HEK293T (cell line): ENCODE measurements at regions not wholly inside any gene's neighbourhood (a gene's known extent, or its start where the extent isn't known, plus 50 kb on each side); places are given as distances from the start of the nearest gene placed in this dataset.
"Not testable (repeated sequence)": the region's sequence is repeated elsewhere in the genome, so short reads cannot be mapped to it uniquely, and the experiment has no call there.

Source experiments
- CTCF ChIA-PET: fragments of 350-600 bp; formaldehyde crosslinking; extraction: SDS; loops from one replicate; lab custom pipeline; 2021; ENCODE audit warnings: antibody characterized with exemption, inconsistent platforms; lab: Yijun Ruan, JAX
- POLR2A ChIA-PET: fragments of 350-600 bp; formaldehyde crosslinking; extraction: SDS; loops from one replicate; lab custom pipeline; 2020; ENCODE audit warnings: antibody characterized with exemption, inconsistent platforms; lab: Yijun Ruan, JAX
- DNase-seq: peaks from one replicate; pipeline ENCODE4 v3.0.0; 2012; ENCODE audit warnings: mixed read lengths; ENCODE audit errors: extremely low spot score
- ARNT ChIP-seq: fragments of 450-650 bp; IDR thresholded peaks from 2 replicates; pipeline ENCODE4 v1.6.1; 2017; ENCODE audit warnings: mild to moderate bottlenecking
- BHLHE40 ChIP-seq: fragments of 450-650 bp; IDR thresholded peaks from 2 replicates; pipeline ENCODE4 v1.6.1; 2016; ENCODE audit warnings: mild to moderate bottlenecking, moderate library complexity, borderline replicate concordance
- CTBP1 ChIP-seq: fragments of 450-650 bp; IDR thresholded peaks from 2 replicates; pipeline ENCODE4 v1.6.1; 2016; ENCODE audit warnings: borderline replicate concordance
- ELF4 ChIP-seq: fragments of 450-650 bp; IDR thresholded peaks from 2 replicates; pipeline ENCODE4 v1.6.1; 2017; ENCODE audit warnings: antibody characterized with exemption
- FOXA1 ChIP-seq: fragments of 450-650 bp; IDR thresholded peaks from 2 replicates; pipeline ENCODE4 v1.6.1; 2016; ENCODE audit warnings: mild to moderate bottlenecking
- FOXK2 ChIP-seq: fragments of 450-650 bp; IDR thresholded peaks from 2 replicates; pipeline ENCODE4 v1.6.1; 2016; ENCODE audit warnings: mild to moderate bottlenecking
- FOXM1 ChIP-seq: fragments of 450-650 bp; IDR thresholded peaks from 2 replicates; pipeline ENCODE4 v1.6.1; 2017; ENCODE audit warnings: mild to moderate bottlenecking, borderline replicate concordance
- HDGF ChIP-seq: fragments of 450-650 bp; IDR thresholded peaks from 2 replicates; pipeline ENCODE4 v1.6.1; 2017; ENCODE audit warnings: antibody characterized with exemption, borderline replicate concordance
- L3MBTL2 ChIP-seq: fragments of 450-650 bp; conservative IDR thresholded peaks from 2 replicates; pipeline ENCODE4 v1.6.1; 2016; ENCODE audit warnings: mild to moderate bottlenecking
- LEF1 ChIP-seq: fragments of 450-650 bp; IDR thresholded peaks from 2 replicates; pipeline ENCODE4 v1.6.1; 2017; ENCODE audit warnings: mild to moderate bottlenecking, borderline replicate concordance
- NFRKB ChIP-seq: fragments of 450-650 bp; IDR thresholded peaks from 2 replicates; pipeline ENCODE4 v1.6.1; 2016; ENCODE audit warnings: mild to moderate bottlenecking, moderate library complexity
- SP1 ChIP-seq: fragments of 450-650 bp; IDR thresholded peaks from 2 replicates; pipeline ENCODE4 v1.6.1; 2017
- SUZ12 ChIP-seq: fragments of 450-650 bp; IDR thresholded peaks from 2 replicates; pipeline ENCODE4 v1.6.1; 2016; ENCODE audit warnings: mild to moderate bottlenecking
- TARDBP ChIP-seq: fragments of 450-650 bp; IDR thresholded peaks from 2 replicates; pipeline ENCODE4 v1.6.1; 2016
- ZNF384 ChIP-seq: fragments of 450-650 bp; IDR thresholded peaks from 2 replicates; pipeline ENCODE4 v1.6.1; 2016
- TF ChIP-seq, protein P1 (sequence below): fragments of 450-650 bp; IDR thresholded peaks from 2 replicates; pipeline ENCODE4 v1.6.1; 2016

DNA sequence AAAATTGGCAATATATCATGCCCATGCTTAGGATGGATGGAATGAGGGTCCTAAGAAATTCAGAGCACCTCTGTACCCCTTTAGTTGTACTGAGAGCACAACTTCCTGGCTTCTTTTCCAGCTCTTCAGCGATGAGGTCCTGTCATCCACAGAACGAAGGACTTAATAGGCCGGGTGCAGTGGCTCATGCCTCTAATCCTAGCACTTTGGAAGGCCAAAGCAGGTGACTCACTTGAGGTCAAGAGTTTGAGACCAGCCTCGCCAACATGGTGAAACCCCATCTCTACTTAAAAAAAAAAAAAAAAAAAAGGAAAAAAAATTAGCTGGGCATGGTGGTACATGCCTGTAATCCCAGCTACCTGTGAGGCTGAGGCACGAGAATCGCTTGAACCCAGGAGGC lies 125.3 kb upstream of the BMAL1 start:
- TF ChIP-seq SP1, result no peak
- TF ChIP-seq HDGF, result no peak
- TF ChIP-seq LEF1, result no peak
- no peak for TF ChIP-seq CTBP1
- TF ChIP-seq FOXM1, result no peak
- no peak for TF ChIP-seq BHLHE40
- TF ChIP-seq ARNT, result no peak
- no peak for TF ChIP-seq SUZ12
- no peak for TF ChIP-seq ELF4
- no peak for TF ChIP-seq L3MBTL2
- no peak for TF ChIP-seq TARDBP
- ChIA-PET POLR2A (no interaction called here), CTCF (interaction anchor here (0.6 to 2.1 kb wide), 2 partner anchors 79 to 188 kb away, joined by 3 to 6 read pairs; no protein-coding TSS in a partner anchor)
- no peak for DNase-seq

DNA sequence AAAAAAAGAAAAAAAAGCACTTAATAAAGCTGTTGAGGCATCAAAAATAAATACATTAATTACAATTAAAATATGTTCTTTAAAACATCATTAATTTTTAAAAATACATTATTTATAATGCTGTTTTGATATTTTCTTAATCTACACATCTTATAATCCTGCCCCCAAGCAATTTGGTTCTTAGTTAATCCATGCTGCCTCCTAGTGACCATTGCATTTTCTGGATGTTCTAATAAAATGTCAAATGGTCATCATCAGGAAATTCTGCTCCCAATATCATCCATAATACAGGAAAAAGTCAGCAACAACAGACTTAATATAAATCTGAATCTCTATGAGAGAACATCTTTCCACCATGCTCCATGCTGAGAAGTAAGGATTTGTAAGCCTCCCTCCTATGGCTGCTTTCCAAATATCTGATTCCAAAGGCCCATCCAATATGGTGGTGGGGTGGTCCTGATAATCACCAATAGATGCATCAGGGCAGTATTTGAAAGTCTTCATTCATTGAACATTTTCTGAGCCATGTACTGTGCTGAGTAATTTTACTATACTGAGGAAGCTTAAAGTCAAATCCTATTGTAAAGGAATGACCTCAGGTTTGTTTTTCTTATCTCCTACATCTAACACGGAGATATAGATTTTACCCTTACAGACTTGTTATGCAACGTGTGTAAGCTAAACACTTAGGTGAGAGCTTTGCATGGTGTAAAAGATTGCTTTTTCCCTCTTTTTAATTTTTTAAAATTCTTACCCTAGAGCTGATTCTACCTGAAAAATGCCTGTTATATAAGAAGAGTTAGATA lies 124.7 kb upstream of the BMAL1 start:
- no peak for DNase-seq
- POLR2A ChIA-PET, result no interaction called here
- CTCF ChIA-PET, result interaction anchor here (0.6 to 2.1 kb wide), 3 partner anchors 28 to 189 kb away, joined by 3 to 6 read pairs (median 3); no protein-coding TSS in a partner anchor
- TF ChIP-seq FOXM1, result no peak
- TF ChIP-seq FOXA1, result no peak
- no peak for TF ChIP-seq BHLHE40
- TF ChIP-seq ZNF384, result no peak
- TF ChIP-seq FOXK2, result no peak

DNA sequence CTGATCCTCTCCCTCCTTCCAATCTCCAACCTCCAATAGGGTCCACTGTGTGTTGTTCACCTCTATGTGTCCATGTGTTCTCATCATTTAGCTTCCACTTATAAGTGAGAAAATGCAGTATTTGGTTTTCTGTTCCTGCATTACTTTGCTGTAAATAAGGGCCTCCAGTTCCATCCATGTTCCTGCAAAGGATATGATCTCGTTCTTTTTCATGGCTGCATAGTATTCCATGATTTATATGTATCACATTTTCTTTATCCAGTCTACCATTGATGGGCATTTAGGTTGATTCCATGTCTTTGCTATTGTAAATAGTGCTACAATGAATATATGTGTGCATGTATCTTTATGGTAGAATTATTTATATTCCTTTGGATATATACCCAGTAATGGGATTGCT lies 123.2 kb upstream of the BMAL1 start:
- DNase-seq, POLR2A ChIA-PET, CTCF ChIA-PET: not testable (repeated sequence)

DNA sequence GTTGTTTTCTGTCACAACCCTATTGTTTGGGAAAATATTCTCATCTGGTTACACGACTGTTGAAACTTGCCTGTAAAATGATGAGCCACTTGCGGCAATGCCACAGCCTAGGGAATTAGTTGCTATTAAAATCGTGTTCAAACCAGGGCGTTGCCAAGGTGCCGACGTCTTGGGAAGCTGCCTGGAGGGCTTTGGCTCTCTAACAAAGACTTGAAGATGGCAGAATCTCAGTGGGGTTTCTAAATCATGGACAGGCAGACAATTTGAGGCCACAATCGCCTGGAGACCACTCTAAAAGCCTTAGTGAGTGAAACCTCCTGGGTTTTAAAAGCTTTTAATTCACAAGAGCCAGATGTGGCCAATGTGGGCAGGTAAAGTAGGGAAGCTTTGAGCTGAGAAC lies 117.2 kb upstream of the BMAL1 start:
- POLR2A ChIA-PET, result no interaction called here
- TF ChIP-seq FOXM1 (no peak), NFRKB (no peak), ARNT (no peak), FOXK2 (no peak), LEF1 (no peak), ELF4 (no peak), CTBP1 (no peak), ZNF384 (no peak), SP1 (no peak), SUZ12 (no peak), FOXA1 (no peak), L3MBTL2 (no peak)
- DNase-seq, result no peak
- CTCF ChIA-PET, result interaction anchor here (0.5 kb wide), 1 partner anchor 61 kb away, joined by 4 read pairs; no protein-coding TSS in a partner anchor

DNA sequence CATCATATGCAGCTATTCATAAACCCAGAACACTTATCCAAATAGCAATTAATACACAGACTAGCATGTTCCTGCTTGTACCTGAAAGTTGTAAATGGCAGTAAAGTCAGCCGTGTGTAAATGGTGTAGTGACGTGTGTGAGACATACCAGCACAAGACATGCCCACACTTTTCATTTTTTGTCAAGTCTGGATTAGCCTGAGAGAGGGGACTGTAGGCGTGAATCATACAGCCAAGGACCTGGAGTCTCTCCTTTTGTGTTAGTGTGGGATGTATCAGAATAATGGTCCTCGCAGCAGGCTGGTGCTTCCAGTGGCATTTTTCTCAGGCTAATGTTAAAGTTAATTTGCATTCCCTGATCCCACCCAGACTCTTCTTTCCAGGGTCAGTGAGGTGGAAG lies 116.8 kb upstream of the BMAL1 start:
- TF ChIP-seq ARNT (no peak), SUZ12 (no peak), FOXK2 (no peak), ZNF384 (no peak), ELF4 (no peak), NFRKB (no peak), FOXM1 (no peak), TARDBP (no peak), SP1 (no peak), HDGF (no peak), L3MBTL2 (no peak), LEF1 (no peak), CTBP1 (no peak), BHLHE40 (no peak), FOXA1 (no peak)
- TF ChIP-seq, protein P1, sequence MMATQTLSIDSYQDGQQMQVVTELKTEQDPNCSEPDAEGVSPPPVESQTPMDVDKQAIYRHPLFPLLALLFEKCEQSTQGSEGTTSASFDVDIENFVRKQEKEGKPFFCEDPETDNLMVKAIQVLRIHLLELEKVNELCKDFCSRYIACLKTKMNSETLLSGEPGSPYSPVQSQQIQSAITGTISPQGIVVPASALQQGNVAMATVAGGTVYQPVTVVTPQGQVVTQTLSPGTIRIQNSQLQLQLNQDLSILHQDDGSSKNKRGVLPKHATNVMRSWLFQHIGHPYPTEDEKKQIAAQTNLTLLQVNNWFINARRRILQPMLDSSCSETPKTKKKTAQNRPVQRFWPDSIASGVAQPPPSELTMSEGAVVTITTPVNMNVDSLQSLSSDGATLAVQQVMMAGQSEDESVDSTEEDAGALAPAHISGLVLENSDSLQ, result no peak
- POLR2A ChIA-PET, result no interaction called here
- CTCF ChIA-PET, result interaction anchor here (0.5 kb wide), 1 partner anchor 61 kb away, joined by 4 read pairs; no protein-coding TSS in a partner anchor
- no peak for DNase-seq

DNA sequence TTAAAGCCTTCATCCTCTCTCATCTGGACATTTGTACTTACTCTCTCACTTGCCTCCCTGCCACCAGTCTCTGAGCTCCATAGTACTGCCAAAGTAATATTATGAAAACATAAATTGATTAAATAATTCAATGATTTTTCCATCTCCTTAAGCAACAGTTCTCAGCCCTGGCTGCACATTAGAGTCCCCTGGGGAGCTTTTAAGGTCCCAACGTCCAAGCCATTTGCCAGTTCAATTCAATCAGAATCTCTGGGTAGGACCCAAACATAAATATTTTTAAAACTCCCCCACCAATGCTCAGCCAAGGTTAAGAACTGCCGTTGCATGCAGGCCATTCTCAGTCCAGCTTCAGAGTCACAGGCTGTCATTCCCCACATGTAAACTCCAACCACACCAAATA lies 114.4 kb upstream of the BMAL1 start:
- ChIA-PET CTCF (no interaction called here), POLR2A (no interaction called here)
- DNase-seq, result no peak
- TF ChIP-seq LEF1 (no peak), ARNT (no peak), CTBP1 (no peak), FOXK2 (no peak), SUZ12 (no peak), FOXA1 (no peak), HDGF (no peak), TARDBP (no peak), BHLHE40 (no peak), ELF4 (no peak), SP1 (no peak), NFRKB (no peak), FOXM1 (no peak)
- TF ChIP-seq, protein P1, result no peak
